IPS DF 4.7 (cell line): ENCODE measurements at regions not wholly inside any gene's neighbourhood (a gene's known extent, or its start where the extent isn't known, plus 50 kb on each side); places are given as distances from the start of the nearest gene placed in this dataset.
"Not testable (repeated sequence)": the region's sequence is repeated elsewhere in the genome, so short reads cannot be mapped to it uniquely, and the experiment has no call there.

Experiments used
- DNase-seq: peaks from one replicate; pipeline ENCODE4 v3.0.0-alpha.2; 2013; ENCODE audit warnings: low spot score; ENCODE audit errors: extremely low read depth

GRCh38 chr6:56839533-56840183 is 115.2 kb upstream of the BEND6 start:
- no peak for DNase-seq

GRCh38 chr6:56838965-56839364 is 115.9 kb upstream of the BEND6 start:
- DNase-seq, result no peak

- DNase-seq, result no peak
Observed at GRCh38 chr6:56838016-56838555, 116.8 kb upstream of the BEND6 start.

- no peak for DNase-seq
Observed at GRCh38 chr6:56837322-56837894, 117.5 kb upstream of the BEND6 start.

GRCh38 chr6:56835612-56836011 is 119.3 kb upstream of the BEND6 start:
- DNase-seq, result no peak

- DNase-seq, result no peak
Observed at GRCh38 chr6:56833873-56834272, 121.0 kb upstream of the BEND6 start.

- DNase-seq, result no peak
Observed at GRCh38 chr6:56833127-56833791, 121.6 kb upstream of the BEND6 start.

GRCh38 chr6:56832225-56832624 is 122.7 kb upstream of the BEND6 start:
- no peak for DNase-seq

GRCh38 chr6:56831334-56831733 is 123.6 kb upstream of the BEND6 start:
- no peak for DNase-seq

GRCh38 chr6:56827908-56828649 is 126.8 kb upstream of the BEND6 start:
- no peak for DNase-seq

- not testable (repeated sequence) for DNase-seq
Observed at GRCh38 chr6:56824431-56824830, 130.5 kb upstream of the BEND6 start.

GRCh38 chr6:56821005-56821432 is 133.9 kb upstream of the BEND6 start:
- DNase-seq, result no peak

- DNase-seq, result no peak
Observed at GRCh38 chr6:56820060-56820459, 134.8 kb upstream of the BEND6 start.

- DNase-seq, result no peak
Observed at GRCh38 chr6:56819604-56820003, 135.3 kb upstream of the BEND6 start.

GRCh38 chr6:56816370-56816769 is 138.5 kb upstream of the BEND6 start:
- no peak for DNase-seq

GRCh38 chr6:56815436-56815835 is 139.5 kb upstream of the BEND6 start:
- no peak for DNase-seq

- no peak for DNase-seq
Observed at GRCh38 chr6:56814802-56815201, 140.1 kb upstream of the BEND6 start.

GRCh38 chr6:56814308-56814707 is 140.6 kb upstream of the BEND6 start:
- DNase-seq, result no peak

- DNase-seq, result not testable (repeated sequence)
Observed at GRCh38 chr6:56812851-56813250, 142.1 kb upstream of the BEND6 start.

GRCh38 chr6:56808871-56809359 is 146.0 kb upstream of the BEND6 start:
- DNase-seq, result no peak

- DNase-seq, result no peak
Observed at GRCh38 chr6:56807989-56808337, 146.9 kb upstream of the BEND6 start.
